Suppressor macrophage treated with lipopolysaccharide for 4 hours (primary cell): ENCODE measurements at regions not wholly inside any gene's neighbourhood (a gene's known extent, or its start where the extent isn't known, plus 50 kb on each side); places are given as distances from the start of the nearest gene placed in this dataset.
"Not testable (repeated sequence)": the region's sequence is repeated elsewhere in the genome, so short reads cannot be mapped to it uniquely, and the experiment has no call there.

Source experiments
- DNase-seq: peaks from one replicate; pipeline ENCODE4 v3.0.0-alpha.2; 2020

GRCh38 chr2:111320965-111321364 is 200.3 kb downstream of the BCL2L11 start:
- peak; percentile 45 for DNase-seq

- DNase-seq, result not testable (repeated sequence)
These were observed 202.7 kb downstream of the BCL2L11 start for GRCh38 chr2:111323384-111323783.

GRCh38 chr2:111327726-111328125 is 207.0 kb downstream of the BCL2L11 start:
- DNase-seq, result not testable (repeated sequence)

GRCh38 chr2:111329309-111329708 is 208.6 kb downstream of the BCL2L11 start:
- DNase-seq, result not testable (repeated sequence)

GRCh38 chr2:111331099-111331724 is 210.5 kb downstream of the BCL2L11 start:
- not testable (repeated sequence) for DNase-seq

GRCh38 chr2:111335220-111335907 is 214.7 kb downstream of the BCL2L11 start:
- not testable (repeated sequence) for DNase-seq

GRCh38 chr2:111338474-111338873 is 217.8 kb downstream of the BCL2L11 start:
- not testable (repeated sequence) for DNase-seq

- not testable (repeated sequence) for DNase-seq
These were observed 218.8 kb downstream of the BCL2L11 start for GRCh38 chr2:111339476-111339875.

- not testable (repeated sequence) for DNase-seq
These were observed 223.9 kb downstream of the BCL2L11 start for GRCh38 chr2:111344590-111344989.

GRCh38 chr2:111345439-111345838 is 224.7 kb downstream of the BCL2L11 start:
- DNase-seq, result not testable (repeated sequence)

GRCh38 chr2:111346018-111346930 is 225.6 kb downstream of the BCL2L11 start:
- peak; percentile 0 for DNase-seq

GRCh38 chr2:111347695-111348094 is 227.0 kb downstream of the BCL2L11 start:
- not testable (repeated sequence) for DNase-seq

- not testable (repeated sequence) for DNase-seq
These were observed 227.6 kb downstream of the BCL2L11 start for GRCh38 chr2:111348316-111348715.

- DNase-seq, result not testable (repeated sequence)
These were observed 234.5 kb downstream of the BCL2L11 start for GRCh38 chr2:111355022-111355817.

GRCh38 chr2:111355823-111356511 is 235.3 kb downstream of the BCL2L11 start:
- not testable (repeated sequence) for DNase-seq

GRCh38 chr2:111356512-111357031 is 235.9 kb downstream of the BCL2L11 start:
- DNase-seq, result not testable (repeated sequence)

- DNase-seq, result peak; percentile 2
These were observed 245.4 kb downstream of the BCL2L11 start for GRCh38 chr2:111365986-111366640.

- DNase-seq, result not testable (repeated sequence)
These were observed 245.9 kb downstream of the BCL2L11 start for GRCh38 chr2:111366641-111367029.

GRCh38 chr2:111367080-111367479 is 246.4 kb downstream of the BCL2L11 start:
- DNase-seq, result not testable (repeated sequence)

GRCh38 chr2:111367871-111368270 is 247.2 kb downstream of the BCL2L11 start:
- not testable (repeated sequence) for DNase-seq

- not testable (repeated sequence) for DNase-seq
These were observed 247.6 kb downstream of the BCL2L11 start for GRCh38 chr2:111368288-111368687.
